Neural cell (in vitro differentiated cells): ENCODE measurements at regions not wholly inside any gene's neighbourhood (a gene's known extent, or its start where the extent isn't known, plus 50 kb on each side); places are given as distances from the start of the nearest gene placed in this dataset.

ENCODE experiments used
- H2AFZ ChIP-seq: fragments of 200-600, 300-800 bp; sonication (generic), shearing (Covaris generic); 2 replicates; pipeline ENCODE4 v1.6.0; 2014; ENCODE audit warnings: low read depth, mild to moderate bottlenecking, antibody characterized with exemption, low read length, moderate library complexity
- H3F3A ChIP-seq: fragments of 200-600 bp; shearing (Covaris generic); 2 replicates; pipeline ENCODE4 v1.6.1; 2016; ENCODE audit warnings: mild to moderate bottlenecking, moderate library complexity, mixed read lengths, antibody characterized with exemption, low read length; ENCODE audit not compliant: insufficient read depth, poor library complexity, severe bottlenecking
- H3K27ac ChIP-seq: fragments of 200-600, 300-800 bp; sonication (generic), shearing (Covaris generic); 2 replicates; pipeline ENCODE4 v1.5.1; 2014; ENCODE audit warnings: mild to moderate bottlenecking, low read length, moderate library complexity
- H3K27me3 ChIP-seq: fragments of 300-800, 200-600 bp; sonication (generic), shearing (Covaris generic); 2 replicates; pipeline ENCODE4 v1.6.0; 2014; ENCODE audit warnings: mild to moderate bottlenecking, low read depth, low read length, moderate library complexity; ENCODE audit not compliant: insufficient read depth
- H3K36me3 ChIP-seq: fragments of 300-800, 200-600 bp; sonication (generic), shearing (Covaris generic); 2 replicates; pipeline ENCODE4 v1.5.1; 2014; ENCODE audit warnings: mild to moderate bottlenecking, antibody characterized with exemption, low read length, moderate library complexity; ENCODE audit not compliant: insufficient read depth
- H3K4me2 ChIP-seq: fragments of 300-800, 200-600 bp; sonication (generic), shearing (Covaris generic); 2 replicates; pipeline ENCODE4 v1.6.0; 2014; ENCODE audit warnings: mild to moderate bottlenecking, low read length
- H3K4me3 ChIP-seq: fragments of 300-800, 200-600 bp; sonication (generic), shearing (Covaris generic); 2 replicates; pipeline ENCODE4 v1.5.1; 2014; ENCODE audit warnings: mild to moderate bottlenecking, low read length, moderate library complexity
- H3K79me2 ChIP-seq: fragments of 200-600 bp; shearing (Covaris generic); replicated peaks from 2 replicates; pipeline ENCODE4 v1.6.0; 2014; ENCODE audit warnings: mild to moderate bottlenecking, low read length, moderate library complexity; ENCODE audit not compliant: insufficient read depth
- H3K9ac ChIP-seq: fragments of 300-800, 200-600 bp; sonication (generic), shearing (Covaris generic); 2 replicates; pipeline ENCODE4 v1.6.1; 2016; ENCODE audit warnings: mild to moderate bottlenecking, low read length, mixed read lengths
- H3K9me2 ChIP-seq: fragments of 200-600 bp; shearing (Covaris generic); 2 replicates; pipeline ENCODE4 v1.6.1; 2016; ENCODE audit warnings: mild to moderate bottlenecking, low read length, mixed read lengths; ENCODE audit not compliant: insufficient read depth
- H3K9me3 ChIP-seq: fragments of 200-600, 300-800 bp; sonication (generic), shearing (Covaris generic); 2 replicates; pipeline ENCODE4 v1.6.1; 2016; ENCODE audit warnings: mild to moderate bottlenecking, mixed run types, low read length, moderate library complexity, mixed read lengths
- H4K20me1 ChIP-seq: fragments of 200-600 bp; shearing (Covaris generic); 2 replicates; pipeline ENCODE4 v1.6.1; 2016; ENCODE audit warnings: mild to moderate bottlenecking, mixed run types; ENCODE audit not compliant: insufficient read depth
- CTCF ChIP-seq: fragments of 450-650 bp; IDR thresholded peaks from 2 replicates; pipeline ENCODE4 v1.5.1; 2014; ENCODE audit warnings: antibody characterized with exemption, mild to moderate bottlenecking, moderate library complexity; ENCODE audit not compliant: poor library complexity, severe bottlenecking
- EP300 ChIP-seq: fragments of 450-650 bp; conservative IDR thresholded peaks from 2 replicates; pipeline ENCODE4 v1.6.1; 2014; ENCODE audit warnings: antibody characterized with exemption, mild to moderate bottlenecking, moderate library complexity; ENCODE audit not compliant: poor library complexity, severe bottlenecking
- EZH2 ChIP-seq: fragments of 200-600, 300-800 bp; shearing (Covaris generic), sonication (generic); IDR thresholded peaks from 2 replicates; pipeline ENCODE4 v1.6.1; 2014; ENCODE audit warnings: antibody characterized with exemption, low read length, borderline replicate concordance, mild to moderate bottlenecking; ENCODE audit not compliant: insufficient read depth, poor library complexity, severe bottlenecking
- MXI1 ChIP-seq: fragments of 450-650 bp; conservative IDR thresholded peaks from 2 replicates; pipeline ENCODE4 v1.6.1; 2014; ENCODE audit warnings: antibody characterized with exemption, mild to moderate bottlenecking; ENCODE audit not compliant: poor library complexity, severe bottlenecking
- POLR2AphosphoS5 ChIP-seq: IDR thresholded peaks from 2 replicates; pipeline ENCODE4 v1.6.1; 2012
- RAD21 ChIP-seq: fragments of 450-650 bp; conservative IDR thresholded peaks from 2 replicates; pipeline ENCODE4 v1.6.1; 2014; ENCODE audit warnings: antibody characterized with exemption, mild to moderate bottlenecking, moderate library complexity
- REST ChIP-seq: IDR thresholded peaks from 2 replicates; pipeline ENCODE4 v1.6.1; 2012; ENCODE audit warnings: borderline replicate concordance
- SMC3 ChIP-seq: fragments of 450-650 bp; conservative IDR thresholded peaks from 2 replicates; pipeline ENCODE4 v1.6.1; 2014; ENCODE audit warnings: antibody characterized with exemption, mild to moderate bottlenecking, moderate library complexity; ENCODE audit not compliant: poor library complexity
- TAF1 ChIP-seq: IDR thresholded peaks from 2 replicates; pipeline ENCODE4 v1.6.1; 2012; ENCODE audit warnings: low read depth

GRCh38 chr1:121516234-121516967 is 331.6 kb downstream of the SRGAP2C start:
- TF ChIP-seq POLR2AphosphoS5 = no peak
- TF ChIP-seq MXI1 = no peak
- TF ChIP-seq RAD21 = no peak
- TF ChIP-seq EZH2 = no peak
- no peak overlapping the region for H2AFZ ChIP-seq
- H3K9me2 ChIP-seq = no peaks in the 10 kb centered on the region
- H3F3A ChIP-seq = no peaks in the 10 kb centered on the region
- H3K36me3 ChIP-seq = no peaks in the 10 kb centered on the region
- no peak overlapping the region for H3K27ac ChIP-seq
- H3K9me3 ChIP-seq = no peaks in the 10 kb centered on the region
- no peak overlapping the region for H3K4me2 ChIP-seq
- no peaks in the 10 kb centered on the region for H4K20me1 ChIP-seq
- no peak overlapping the region for H3K9ac ChIP-seq
- H3K79me2 ChIP-seq = no peaks in the 10 kb centered on the region
- no peak overlapping the region for H3K4me3 ChIP-seq
- no peaks in the 10 kb centered on the region for H3K27me3 ChIP-seq

- H3K27ac ChIP-seq = no peak overlapping the region
- TF ChIP-seq REST = no peak
- no peak for TF ChIP-seq MXI1
- TF ChIP-seq EP300 = no peak
- no peak for TF ChIP-seq CTCF
- TF ChIP-seq TAF1 = no peak
- no peak for TF ChIP-seq POLR2AphosphoS5
- TF ChIP-seq RAD21 = no peak
- TF ChIP-seq EZH2 = no peak
- no peak for TF ChIP-seq SMC3
- no peak overlapping the region for H3K4me3 ChIP-seq
- H3K79me2 ChIP-seq = no peaks in the 10 kb centered on the region
- no peaks in the 10 kb centered on the region for H3K9me2 ChIP-seq
- H3K9ac ChIP-seq = no peak overlapping the region
- H4K20me1 ChIP-seq = no peaks in the 10 kb centered on the region
- H3K4me2 ChIP-seq = no peak overlapping the region
- H3K9me3 ChIP-seq = no peaks in the 10 kb centered on the region
- H3K27me3 ChIP-seq = no peaks in the 10 kb centered on the region
- no peaks in the 10 kb centered on the region for H3F3A ChIP-seq
- no peaks in the 10 kb centered on the region for H3K36me3 ChIP-seq
- H2AFZ ChIP-seq = no peak overlapping the region
Observed at GRCh38 chr1:121517586-121518230, 332.9 kb downstream of the SRGAP2C start.
